ENCODE measurements at regions not wholly inside any gene's neighbourhood (a gene's known extent, or its start where the extent isn't known, plus 50 kb on each side); places are given as distances from the start of the nearest gene placed in this dataset.

DNA sequence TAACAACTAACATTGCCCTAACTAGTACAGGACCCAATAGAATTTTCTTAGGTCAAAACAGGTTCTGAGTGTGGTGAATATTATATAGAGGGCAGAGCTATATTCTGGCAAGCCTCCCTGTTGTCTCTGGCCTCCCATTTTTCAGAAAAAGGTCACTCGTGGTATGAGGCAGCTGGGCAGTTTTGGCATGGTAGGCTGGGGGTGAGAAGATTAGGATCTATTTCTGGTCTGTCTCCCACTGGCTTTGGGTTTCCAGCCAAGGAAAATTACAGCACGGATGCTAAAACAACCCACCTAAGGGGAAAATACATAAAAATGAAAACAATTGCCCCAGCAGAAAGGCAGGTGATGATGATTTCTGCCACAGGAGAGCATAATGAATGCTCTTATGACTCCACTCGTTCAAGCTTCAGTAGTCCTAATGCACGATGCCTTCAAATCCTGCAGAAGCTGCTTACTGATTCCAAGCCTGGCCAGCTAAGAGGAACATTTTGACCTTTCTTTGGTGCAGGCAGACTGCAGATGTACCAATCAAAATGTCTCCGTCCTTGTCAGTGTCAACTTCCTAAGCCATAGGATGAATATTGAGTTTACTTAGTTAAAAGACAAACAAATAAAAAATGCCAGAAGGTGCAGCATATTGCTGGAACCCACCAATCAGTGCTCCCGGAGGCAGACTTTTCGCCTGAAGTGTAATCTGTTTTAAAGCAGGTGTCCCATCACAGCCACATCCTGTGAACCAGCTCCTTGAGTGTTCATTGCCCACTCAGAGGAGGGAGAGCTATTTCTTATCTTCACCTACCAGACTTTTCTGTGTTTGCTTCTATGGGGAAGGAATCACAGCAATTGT is 435.4 kb downstream of the ZSWIM6 start:
- H3K27ac ChIP-seq: no peak overlapping the region
- no peak for TF ChIP-seq CTCF (conservative IDR thresholded peaks at IDR 0.05; ENCODE audit: low read depth)
- CTCF ChIA-PET: interaction anchor here (0.5 kb wide), 1 partner anchor 282 kb away, joined by 3 read pairs; no protein-coding TSS in a partner anchor
- POLR2A ChIA-PET (ENCODE audit: low non-redundant PET): no interaction called here
- DNase-seq (ENCODE audit: low spot score): no peak

GRCh38 chr5:61768692-61769281 is 436.7 kb downstream of the ZSWIM6 start:
- no peak overlapping the region for H3K27ac ChIP-seq
- POLR2A ChIA-PET (ENCODE audit: low non-redundant PET): no interaction called here
- CTCF ChIA-PET: interaction anchor here (0.5 to 1.1 kb wide), 15 partner anchors 13 to 1736 kb away, joined by 3 to 6 read pairs (median 4); no protein-coding TSS in a partner anchor
- peak; percentile 77 for DNase-seq (ENCODE audit: low spot score)
- TF ChIP-seq CTCF (conservative IDR thresholded peaks at IDR 0.05; ENCODE audit: low read depth): peak; percentile 65

GRCh38 chr5:61771062-61771461 is 439.0 kb downstream of the ZSWIM6 start:
- DNase-seq (ENCODE audit: low spot score): no peak
- ChIA-PET CTCF (no interaction called here), POLR2A (ENCODE audit: low non-redundant PET) (no interaction called here)
- no peak for TF ChIP-seq CTCF (conservative IDR thresholded peaks at IDR 0.05; ENCODE audit: low read depth)
- no peak overlapping the region for H3K27ac ChIP-seq

DNA sequence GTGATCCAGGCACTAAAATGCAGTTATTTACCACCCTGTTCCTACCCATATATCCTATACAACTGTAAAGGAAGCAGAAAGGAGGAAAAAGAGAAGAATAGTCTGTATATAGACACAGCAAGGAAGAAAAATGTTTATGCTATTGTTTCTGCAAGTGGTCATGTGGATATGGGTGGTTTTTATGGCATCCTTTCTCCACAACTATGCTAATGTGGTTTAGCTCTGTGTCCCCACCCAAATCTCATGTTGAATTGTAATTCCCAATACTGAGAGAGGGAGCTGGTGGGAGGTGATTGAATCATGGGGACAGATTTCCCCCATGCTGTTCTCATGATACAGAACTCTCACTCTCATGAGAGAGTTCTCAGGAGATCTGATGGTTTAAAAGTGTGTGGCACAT is 439.8 kb downstream of the ZSWIM6 start:
- no peak for DNase-seq (ENCODE audit: low spot score)
- ChIA-PET POLR2A (ENCODE audit: low non-redundant PET) (no interaction called here), CTCF (no interaction called here)
- no peak for TF ChIP-seq CTCF (conservative IDR thresholded peaks at IDR 0.05; ENCODE audit: low read depth)
- no peak overlapping the region for H3K27ac ChIP-seq

DNA sequence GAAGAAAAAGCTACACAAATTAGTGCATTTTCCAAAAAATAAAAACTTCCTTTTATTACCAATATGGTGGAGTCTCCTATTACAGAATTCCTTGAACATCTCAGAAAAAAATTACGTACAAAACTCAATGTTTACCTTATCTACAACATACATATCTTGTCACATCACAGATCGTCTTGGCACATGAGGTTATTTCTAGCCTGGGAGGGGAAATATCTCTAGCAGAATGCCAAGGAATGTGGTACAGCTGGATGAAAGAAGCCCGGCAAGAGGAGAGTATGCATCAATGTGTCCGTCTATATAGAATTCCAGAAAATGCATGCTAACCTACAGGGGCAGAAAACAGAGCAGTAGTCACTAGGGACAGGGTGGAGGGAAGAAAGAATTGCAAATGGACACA is 443.8 kb downstream of the ZSWIM6 start:
- DNase-seq (ENCODE audit: low spot score): no peak
- no peak overlapping the region for H3K27ac ChIP-seq
- CTCF ChIA-PET: no interaction called here
- POLR2A ChIA-PET (ENCODE audit: low non-redundant PET): no interaction called here
- no peak for TF ChIP-seq CTCF (conservative IDR thresholded peaks at IDR 0.05; ENCODE audit: low read depth)

DNA sequence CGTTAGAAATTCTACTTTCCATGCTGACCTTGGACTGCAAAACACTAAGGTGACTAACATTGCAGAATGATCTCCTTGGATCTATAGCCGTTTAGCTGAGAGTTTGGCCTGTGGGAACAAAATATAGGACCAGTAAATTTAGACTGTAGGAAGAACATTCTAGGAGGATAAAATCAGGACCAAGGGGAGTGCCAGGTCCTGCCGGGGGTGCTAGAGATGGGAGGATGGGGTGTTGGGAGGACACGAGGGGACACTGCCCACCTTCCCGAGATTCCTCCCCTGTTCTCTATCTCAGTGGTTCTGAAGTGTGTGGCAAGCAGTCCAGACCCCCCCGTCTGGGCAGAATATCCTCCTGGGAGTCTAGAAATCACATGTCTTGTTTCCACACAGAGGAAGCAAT is 445.2 kb downstream of the ZSWIM6 start:
- H3K27ac ChIP-seq: no peak overlapping the region
- ChIA-PET POLR2A (ENCODE audit: low non-redundant PET) (no interaction called here), CTCF (no interaction called here)
- no peak for DNase-seq (ENCODE audit: low spot score)
- no peak for TF ChIP-seq CTCF (conservative IDR thresholded peaks at IDR 0.05; ENCODE audit: low read depth)
